ENCODE measurements at regions not wholly inside any gene's neighbourhood (a gene's known extent, or its start where the extent isn't known, plus 50 kb on each side); places are given as distances from the start of the nearest gene placed in this dataset.

- TF ChIP-seq CTCF (IDR thresholded peaks at IDR 0.05), result no peak
- TF ChIP-seq POLR2A (IDR thresholded peaks at IDR 0.05), result no peak
These were observed 73.0 kb upstream of the NR4A3 start for GRCh38 chr9:99748676-99749075.
